Skin of body (tissue), 1 donor: ENCODE measurements at regions not wholly inside any gene's neighbourhood (a gene's known extent, or its start where the extent isn't known, plus 50 kb on each side); places are given as distances from the start of the nearest gene placed in this dataset.
A peak's percentile ranks its signal among the peaks of the same experiment; 100 is the strongest.
"Not testable (repeated sequence)": the region's sequence is repeated elsewhere in the genome, so short reads cannot be mapped to it uniquely, and the experiment has no call there.

Experiments used
- DNase-seq: peaks from one replicate; lab custom pipeline; 2025; lab: John Stamatoyannopoulos, UW

GRCh38 chr12:70069221-70070105 is 173.8 kb upstream of the CNOT2 start:
- DNase-seq, result no peak

GRCh38 chr12:70070494-70071007 is 172.7 kb upstream of the CNOT2 start:
- no peak for DNase-seq

- no peak for DNase-seq
These were observed 168.7 kb upstream of the CNOT2 start for GRCh38 chr12:70074510-70074909.

- no peak for DNase-seq
These were observed 165.8 kb upstream of the CNOT2 start for GRCh38 chr12:70077441-70077840.

GRCh38 chr12:70078161-70078560 is 165.1 kb upstream of the CNOT2 start:
- no peak for DNase-seq

GRCh38 chr12:70080566-70080965 is 162.7 kb upstream of the CNOT2 start:
- DNase-seq, result no peak

GRCh38 chr12:70082997-70083676 is 160.1 kb upstream of the CNOT2 start:
- DNase-seq, result no peak

GRCh38 chr12:70083677-70084020 is 159.6 kb upstream of the CNOT2 start:
- DNase-seq, result no peak

GRCh38 chr12:70086372-70086771 is 156.9 kb upstream of the CNOT2 start:
- not testable (repeated sequence) for DNase-seq

- no peak for DNase-seq
These were observed 152.2 kb upstream of the CNOT2 start for GRCh38 chr12:70091021-70091521.

- peak; percentile 76 for DNase-seq
These were observed 148.8 kb upstream of the CNOT2 start for GRCh38 chr12:70094467-70094866.

- DNase-seq, result no peak
These were observed 146.3 kb upstream of the CNOT2 start for GRCh38 chr12:70096759-70097410.

GRCh38 chr12:70101064-70101463 is 142.2 kb upstream of the CNOT2 start:
- no peak for DNase-seq

- DNase-seq, result no peak
These were observed 136.9 kb upstream of the CNOT2 start for GRCh38 chr12:70106347-70106746.

GRCh38 chr12:70110085-70110484 is 133.1 kb upstream of the CNOT2 start:
- DNase-seq, result no peak

- DNase-seq, result no peak
These were observed 125.6 kb upstream of the CNOT2 start for GRCh38 chr12:70117670-70118069.

- DNase-seq, result peak; percentile 9
These were observed 122.3 kb upstream of the CNOT2 start for GRCh38 chr12:70120970-70121369.

GRCh38 chr12:70121562-70121961 is 121.7 kb upstream of the CNOT2 start:
- DNase-seq, result no peak

- no peak for DNase-seq
These were observed 120.4 kb upstream of the CNOT2 start for GRCh38 chr12:70122804-70123203.

- no peak for DNase-seq
These were observed 94.2 kb upstream of the CNOT2 start for GRCh38 chr12:70149013-70149412.

GRCh38 chr12:70149665-70150064 is 93.6 kb upstream of the CNOT2 start:
- no peak for DNase-seq

GRCh38 chr12:70150230-70150629 is 93.0 kb upstream of the CNOT2 start:
- no peak for DNase-seq
